ENCODE measurements at regions not wholly inside any gene's neighbourhood (a gene's known extent, or its start where the extent isn't known, plus 50 kb on each side); places are given as distances from the start of the nearest gene placed in this dataset.

- BruUV-seq (replicated peaks): no TSS peak
- in situ Hi-C loops (cut with MboI) (no loop called here), intact Hi-C loops (cut with micrococcal nuclease) (loop anchor here (5.0 kb wide), 1 partner anchor 183 kb away; no protein-coding TSS in a partner anchor)
- no peak for ATAC-seq
- H3K27me3 ChIP-seq (ENCODE audit: control insufficient read depth in 2 of 2, insufficient read depth in 2 of 2, low read length in 2 of 2): no peaks in the 10 kb centered on the region
- no peak overlapping the region for H3K4me2 ChIP-seq (ENCODE audit: insufficient read depth, low read length)
- H3K9ac ChIP-seq (ENCODE audit: insufficient read depth in 1 of 2, low read depth in 2 of 2, low read length in 2 of 2): no peak overlapping the region
- 0% methylated on average over 3 of the region's 3 CpGs for WGBS (ENCODE audit: insufficient coverage, low coverage, missing lambda C conversion rate)
- FAIRE-seq: no peak
- DNase-seq (ENCODE audit: extremely low read depth in 1 of 4, low spot score in 3 of 4): no peak
- POLR2A ChIA-PET: no interaction called here
- H3K79me2 ChIP-seq (ENCODE audit: control insufficient read depth, insufficient read depth, low read length): no peaks in the 10 kb centered on the region
- H3K4me3 ChIP-seq: no peak overlapping the region
- H4K20me1 ChIP-seq (replicated peaks; ENCODE audit: control insufficient read depth, insufficient read depth, low read length): no peaks in the 10 kb centered on the region
- H3K4me1 ChIP-seq (replicated peaks in 1 of 2; ENCODE audit: control insufficient read depth in 2 of 2, insufficient read depth in 2 of 2, low read length in 2 of 2): peaks cover 0 to 2% of the 10 kb centered on the region in 2 experiments; a peak in 2 of 5 replicates
- no peaks in the 10 kb centered on the region for H3K9me3 ChIP-seq (replicated peaks; ENCODE audit: control insufficient read depth, insufficient read depth, low read depth, low read length)
- peak; percentile 54 for TF ChIP-seq MAFF (IDR thresholded peaks at IDR 0.05; ENCODE audit: low read length)
- TF ChIP-seq MGA (IDR thresholded peaks at IDR 0.05): no peak
- no peak for TF ChIP-seq ZKSCAN1 (IDR thresholded peaks at IDR 0.05; ENCODE audit: low read depth, low read length)
- peak; percentile 54; the same call in 1 of the 2 replicates for TF ChIP-seq ZNF316 (IDR thresholded peaks at IDR 0.05)
- TF ChIP-seq MAFK (IDR thresholded peaks at IDR 0.05; ENCODE audit: low read length): peak; percentile 57; the same call in 1 of the 2 replicates
- H3K27ac ChIP-seq (ENCODE audit: extremely low read depth, low read depth, low read length): no peak overlapping the region
- no peaks in the 10 kb centered on the region for H3K9me1 ChIP-seq (ENCODE audit: control insufficient read depth, insufficient read depth, low read length)
- no peak overlapping the region for H2AFZ ChIP-seq (ENCODE audit: low read depth, low read length)
- H3K36me3 ChIP-seq (ENCODE audit: control insufficient read depth, insufficient read depth, low read length): no peaks in the 10 kb centered on the region
- CTCF ChIA-PET (ENCODE audit: low intra/inter-chr PET ratio): no interaction called here
These were observed 462.8 kb downstream of the MID1IP1 start for GRCh38 chrX:39264023-39264422.
